HG03558 (cell line): ENCODE measurements at regions not wholly inside any gene's neighbourhood (a gene's known extent, or its start where the extent isn't known, plus 50 kb on each side); places are given as distances from the start of the nearest gene placed in this dataset.

Experiments used
- ATAC-seq: cut with Tn5 transposase; IDR thresholded peaks from one replicate; pipeline ENCODE4 v1.9.1; 2021; ENCODE audit warnings: moderate number of reproducible peaks; ENCODE audit not compliant: unreplicated experiment; ENCODE audit errors: extremely low read depth

GRCh38 chr5:93322974-93323860 is 257.8 kb downstream of the NR2F1-AS1 start:
- no peak for ATAC-seq

GRCh38 chr5:93320920-93321445 is 260.0 kb downstream of the NR2F1-AS1 start:
- ATAC-seq, result no peak

GRCh38 chr5:93313672-93314071 is 267.3 kb downstream of the NR2F1-AS1 start:
- ATAC-seq, result no peak

GRCh38 chr5:93311881-93312280 is 269.1 kb downstream of the NR2F1-AS1 start:
- no peak for ATAC-seq

- ATAC-seq, result no peak
Measured at GRCh38 chr5:93307557-93307956, 273.5 kb downstream of the NR2F1-AS1 start.

- no peak for ATAC-seq
Measured at GRCh38 chr5:93305984-93306383, 275.0 kb downstream of the NR2F1-AS1 start.

GRCh38 chr5:93304456-93305250 is 276.4 kb downstream of the NR2F1-AS1 start:
- no peak for ATAC-seq

- ATAC-seq, result no peak
Measured at GRCh38 chr5:93303291-93303691, 277.7 kb downstream of the NR2F1-AS1 start.

- no peak for ATAC-seq
Measured at GRCh38 chr5:93302711-93303110, 278.3 kb downstream of the NR2F1-AS1 start.

- ATAC-seq, result no peak
Measured at GRCh38 chr5:93300945-93301344, 280.1 kb downstream of the NR2F1-AS1 start.

GRCh38 chr5:93300309-93300923 is 280.6 kb downstream of the NR2F1-AS1 start:
- no peak for ATAC-seq

GRCh38 chr5:93299681-93300308 is 281.2 kb downstream of the NR2F1-AS1 start:
- ATAC-seq, result no peak

- no peak for ATAC-seq
Measured at GRCh38 chr5:93297116-93297515, 283.9 kb downstream of the NR2F1-AS1 start.

- ATAC-seq, result no peak
Measured at GRCh38 chr5:93296338-93296737, 284.7 kb downstream of the NR2F1-AS1 start.

GRCh38 chr5:93294996-93295395 is 286.0 kb downstream of the NR2F1-AS1 start:
- ATAC-seq, result no peak

GRCh38 chr5:93294199-93294598 is 286.8 kb downstream of the NR2F1-AS1 start:
- ATAC-seq, result no peak

- ATAC-seq, result no peak
Measured at GRCh38 chr5:93289942-93290341, 291.1 kb downstream of the NR2F1-AS1 start.

GRCh38 chr5:93285461-93285860 is 295.6 kb downstream of the NR2F1-AS1 start:
- no peak for ATAC-seq

- ATAC-seq, result no peak
Measured at GRCh38 chr5:93281980-93282772, 298.8 kb downstream of the NR2F1-AS1 start.
